Amniotic stem cell (primary cell): ENCODE measurements at regions not wholly inside any gene's neighbourhood (a gene's known extent, or its start where the extent isn't known, plus 50 kb on each side); places are given as distances from the start of the nearest gene placed in this dataset.

ENCODE experiments used
- DNase-seq: peaks from one replicate; lab custom pipeline; 2025; lab: John Stamatoyannopoulos, UW

GRCh38 chr15:97350813-97351212 lies 609.7 kb upstream of the ARRDC4 start:
- DNase-seq: no peak

GRCh38 chr15:97383516-97383915 lies 577.0 kb upstream of the ARRDC4 start:
- no peak for DNase-seq

DNA sequence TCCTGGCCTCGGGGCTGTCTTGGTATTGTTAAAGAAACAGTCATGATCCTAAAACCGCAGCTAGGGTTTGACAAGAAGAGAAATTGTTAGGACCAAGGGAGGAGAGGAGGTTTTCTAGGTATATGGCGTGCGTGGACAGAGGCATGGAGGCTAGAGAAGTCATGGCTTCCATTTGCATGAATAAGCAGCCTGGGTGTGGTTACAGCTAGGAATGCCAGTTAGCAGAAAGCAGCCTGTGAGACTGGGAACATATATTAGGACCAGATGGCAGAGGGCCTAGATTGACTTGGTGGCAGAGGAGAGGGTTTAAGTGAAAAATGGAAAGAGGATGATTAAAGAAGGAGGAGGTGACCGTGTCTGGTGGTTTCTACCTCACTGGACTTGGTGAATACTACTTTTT lies 573.6 kb upstream of the ARRDC4 start:
- DNase-seq: no peak

DNA sequence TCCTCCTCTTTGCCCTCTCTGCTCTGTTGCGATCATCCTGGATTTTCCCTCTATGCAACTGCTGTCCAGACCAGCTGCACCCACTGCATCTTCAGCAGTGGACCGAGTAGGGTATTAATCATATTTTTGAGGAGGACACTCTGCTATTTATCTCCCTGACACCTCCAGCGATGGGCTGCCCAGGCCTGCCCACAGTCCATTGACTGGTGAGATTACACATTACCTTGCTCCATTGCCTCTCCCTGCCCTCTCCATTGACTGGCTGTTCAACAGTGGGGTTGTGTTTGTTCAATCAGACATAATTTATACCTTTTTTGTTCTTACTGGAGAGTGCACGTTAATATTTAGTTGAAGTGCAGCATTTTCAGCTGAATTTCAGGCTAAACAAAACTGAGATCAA lies 559.3 kb upstream of the ARRDC4 start:
- no peak for DNase-seq

- no peak for DNase-seq
Observed at GRCh38 chr15:97401970-97402369, 558.5 kb upstream of the ARRDC4 start.

GRCh38 chr15:97406841-97407240 lies 553.7 kb upstream of the ARRDC4 start:
- no peak for DNase-seq

GRCh38 chr15:97410897-97411575 lies 549.5 kb upstream of the ARRDC4 start:
- DNase-seq: no peak

- DNase-seq: no peak
Observed at GRCh38 chr15:97420130-97420529, 540.4 kb upstream of the ARRDC4 start.

- DNase-seq: no peak
Observed at GRCh38 chr15:97425596-97425995, 534.9 kb upstream of the ARRDC4 start.

GRCh38 chr15:97443101-97443500 lies 517.4 kb upstream of the ARRDC4 start:
- no peak for DNase-seq

DNA sequence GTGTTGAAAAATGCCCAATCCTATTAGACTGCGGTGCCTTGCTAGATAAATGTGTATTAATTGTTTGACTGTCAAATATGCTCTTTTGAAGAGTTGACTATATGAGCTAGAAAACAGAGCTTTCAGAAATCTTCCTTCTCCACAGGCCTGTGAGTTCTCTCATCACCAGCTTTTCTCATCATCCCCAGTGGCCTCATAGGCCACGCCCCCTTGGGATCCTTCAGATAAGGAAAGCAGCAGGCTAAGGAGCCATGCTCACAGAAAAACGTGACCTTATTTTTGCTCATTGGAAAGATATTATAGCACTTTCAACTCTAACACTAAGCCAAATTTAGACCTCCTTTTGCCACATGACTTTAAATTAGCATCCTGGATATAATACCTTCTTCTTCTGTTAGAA lies 514.4 kb upstream of the ARRDC4 start:
- no peak for DNase-seq

- DNase-seq: no peak
Observed at GRCh38 chr15:97456521-97457202, 503.8 kb upstream of the ARRDC4 start.

DNA sequence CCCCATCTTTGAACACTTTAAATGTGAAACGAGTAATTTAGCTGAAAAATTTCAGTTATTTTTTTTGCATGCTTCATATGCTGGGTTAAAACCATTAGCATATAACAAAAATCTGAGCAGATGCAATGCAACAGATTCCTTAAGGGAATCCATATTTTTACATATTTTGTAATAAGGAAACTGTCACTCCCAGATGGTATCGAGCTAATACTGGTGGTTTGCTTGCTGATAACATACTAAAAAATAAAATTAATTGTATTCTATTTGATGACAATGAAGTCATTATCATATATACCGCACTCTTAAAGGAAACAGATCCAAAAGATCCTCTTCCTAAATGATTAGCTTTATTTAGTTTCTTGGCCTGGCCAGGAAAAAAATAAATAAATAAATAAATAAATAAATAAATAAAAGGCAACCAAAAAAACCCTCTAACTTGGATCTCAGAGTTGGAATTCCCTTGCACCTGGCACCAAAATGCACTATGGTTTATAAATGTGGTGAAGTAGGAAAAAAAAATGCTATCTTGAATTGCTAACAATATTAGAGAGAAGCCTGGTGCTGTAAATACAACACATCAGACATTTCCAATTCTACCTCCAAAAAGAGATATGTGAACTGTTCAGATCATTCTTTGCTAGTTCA lies 503.2 kb upstream of the ARRDC4 start:
- DNase-seq: no peak

DNA sequence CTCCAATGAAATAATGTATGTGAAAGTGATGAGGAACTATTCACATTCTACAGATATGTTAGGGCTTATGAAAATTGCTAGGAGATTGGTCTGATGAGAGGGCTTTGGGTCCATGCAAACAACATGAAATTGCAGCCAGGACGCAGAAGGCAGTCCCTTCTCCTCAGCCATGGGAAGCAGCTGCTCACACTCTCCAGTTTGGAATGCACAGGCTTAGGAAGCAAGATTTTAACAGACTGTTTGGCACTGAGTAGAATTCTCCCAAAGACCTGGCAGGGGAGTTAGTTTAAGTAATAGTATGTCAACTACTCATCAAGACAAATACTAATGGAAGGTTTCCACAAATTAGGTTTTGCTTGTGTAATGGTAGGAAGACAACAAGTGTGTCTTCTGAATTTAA lies 500.7 kb upstream of the ARRDC4 start:
- DNase-seq: no peak

- DNase-seq: no peak
Observed at GRCh38 chr15:97461226-97461625, 499.3 kb upstream of the ARRDC4 start.

DNA sequence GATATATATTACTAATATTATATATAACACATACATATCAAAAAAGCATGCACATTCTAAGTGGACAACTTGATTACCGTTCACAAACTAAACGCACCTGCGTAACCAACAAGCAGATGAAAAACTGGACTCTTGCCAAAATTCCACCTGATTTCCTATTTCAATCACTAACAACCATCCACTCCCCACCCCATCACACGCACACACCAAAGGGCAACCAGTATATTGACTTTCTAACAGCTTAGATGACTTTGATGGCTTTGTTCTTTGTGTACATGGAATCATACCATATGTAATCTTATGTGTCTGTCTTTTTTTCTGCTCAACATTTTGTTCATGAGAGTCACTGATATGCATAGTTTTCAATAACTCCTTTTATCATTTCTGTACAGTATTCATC lies 496.8 kb upstream of the ARRDC4 start:
- no peak for DNase-seq

- no peak for DNase-seq
Observed at GRCh38 chr15:97470417-97470816, 490.1 kb upstream of the ARRDC4 start.

DNA sequence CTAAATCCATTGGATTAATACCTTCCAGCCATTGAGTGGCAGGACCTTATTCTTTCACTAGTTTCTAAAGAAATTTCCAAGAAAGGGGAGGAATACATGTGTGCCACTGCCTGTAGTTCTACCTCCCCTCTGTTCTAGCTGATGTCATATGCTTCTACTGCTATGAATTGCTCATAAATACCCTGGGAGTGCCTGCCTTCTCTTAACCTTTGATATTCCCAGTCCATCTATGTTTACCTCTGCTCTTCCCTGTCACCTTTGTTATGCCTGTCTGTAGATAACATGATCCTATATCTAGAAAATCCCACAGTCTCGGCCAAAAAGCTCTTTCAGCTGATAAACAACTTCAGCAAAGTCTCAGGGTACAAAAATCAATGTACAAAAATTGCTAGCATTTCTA lies 486.9 kb upstream of the ARRDC4 start:
- DNase-seq: no peak

DNA sequence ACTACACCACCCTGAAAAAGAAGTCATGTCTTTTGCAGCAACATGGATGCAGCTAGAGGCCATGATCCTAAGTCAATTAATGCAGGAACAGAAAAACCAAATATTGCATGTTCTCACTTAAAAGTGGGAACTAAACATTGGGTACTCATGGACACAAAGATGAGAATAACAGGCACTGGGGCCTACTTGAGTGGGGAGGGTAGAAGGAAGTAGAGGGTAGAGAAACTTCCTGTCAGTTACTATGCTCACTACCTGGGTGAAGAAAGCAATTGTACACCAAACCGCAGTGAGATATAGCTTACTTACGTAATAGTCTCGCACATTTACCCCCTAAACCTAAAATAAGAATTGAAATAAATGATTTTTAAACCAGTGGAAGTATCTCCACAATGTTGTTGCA lies 480.5 kb upstream of the ARRDC4 start:
- no peak for DNase-seq

DNA sequence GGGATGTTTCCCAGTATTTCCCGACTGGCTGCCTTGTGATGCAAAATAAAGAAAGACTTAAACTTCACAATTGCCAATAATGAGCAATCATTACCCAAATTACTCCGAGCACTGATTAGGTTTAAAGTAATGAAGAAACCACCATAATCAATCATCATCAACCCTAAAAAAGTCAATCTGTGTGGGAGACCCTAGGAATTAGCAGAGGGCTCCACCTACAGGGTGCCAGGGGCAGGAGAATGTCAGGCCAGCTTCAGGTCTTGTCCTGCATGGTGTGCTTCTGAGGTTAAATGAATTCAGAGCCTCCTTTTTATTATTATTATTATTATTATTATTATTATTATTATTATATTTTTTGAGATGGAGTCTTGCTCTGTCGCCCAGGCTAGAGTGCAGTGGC lies 478.0 kb upstream of the ARRDC4 start:
- no peak for DNase-seq

DNA sequence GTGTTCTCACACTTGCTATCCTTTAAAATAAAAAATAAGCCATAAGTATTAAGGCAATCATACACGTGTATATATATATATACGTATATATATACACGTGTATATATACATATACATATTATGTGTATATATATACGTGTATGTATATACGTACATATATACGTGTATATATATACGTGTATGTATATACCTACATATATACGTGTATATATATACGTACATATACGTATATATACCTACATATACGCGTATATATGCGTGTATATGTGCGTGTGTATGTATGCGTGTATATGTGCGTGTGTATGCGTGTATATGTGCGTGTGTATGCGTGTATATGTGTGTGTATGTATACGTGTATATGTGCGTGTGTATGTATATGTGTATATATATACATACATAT lies 477.3 kb upstream of the ARRDC4 start:
- DNase-seq: no peak

DNA sequence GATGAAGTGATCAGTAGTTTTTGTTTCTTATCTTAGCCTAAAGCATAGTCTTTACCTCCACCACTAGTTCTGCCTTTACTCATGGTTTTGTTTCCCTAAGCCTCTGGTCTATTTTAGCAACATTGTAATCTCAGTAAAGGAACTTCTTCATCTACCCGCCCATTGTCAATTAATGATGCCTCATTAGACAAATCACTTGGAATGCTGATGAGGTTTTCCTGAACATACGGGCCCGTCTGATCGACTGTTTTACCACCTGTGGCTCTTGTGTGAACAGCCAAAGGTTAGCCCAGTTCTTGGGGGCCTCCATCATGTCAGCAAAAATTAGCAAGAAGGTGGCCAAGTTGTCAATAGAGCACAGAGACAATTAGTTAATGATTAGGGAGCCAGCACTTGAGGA lies 470.1 kb upstream of the ARRDC4 start:
- DNase-seq: no peak

DNA sequence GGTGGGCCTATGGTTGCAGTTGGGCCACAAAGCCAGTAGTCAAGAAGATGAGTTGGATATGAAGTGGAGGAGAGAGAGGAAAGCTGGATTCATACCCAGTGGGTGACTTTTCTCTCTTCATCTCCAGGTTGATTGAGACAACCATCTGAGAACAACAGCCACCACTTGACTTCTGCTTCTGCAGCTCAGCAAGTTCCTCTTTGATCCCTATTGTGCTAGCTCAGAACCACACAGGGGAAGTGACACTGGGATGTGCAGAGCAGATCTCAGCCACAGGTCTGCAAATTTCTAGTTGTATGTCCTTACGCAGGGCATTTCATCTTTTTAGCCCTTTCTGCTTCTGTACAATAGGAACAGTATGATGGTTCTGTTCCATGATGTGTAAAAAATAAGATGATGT lies 459.2 kb upstream of the ARRDC4 start:
- DNase-seq: no peak

DNA sequence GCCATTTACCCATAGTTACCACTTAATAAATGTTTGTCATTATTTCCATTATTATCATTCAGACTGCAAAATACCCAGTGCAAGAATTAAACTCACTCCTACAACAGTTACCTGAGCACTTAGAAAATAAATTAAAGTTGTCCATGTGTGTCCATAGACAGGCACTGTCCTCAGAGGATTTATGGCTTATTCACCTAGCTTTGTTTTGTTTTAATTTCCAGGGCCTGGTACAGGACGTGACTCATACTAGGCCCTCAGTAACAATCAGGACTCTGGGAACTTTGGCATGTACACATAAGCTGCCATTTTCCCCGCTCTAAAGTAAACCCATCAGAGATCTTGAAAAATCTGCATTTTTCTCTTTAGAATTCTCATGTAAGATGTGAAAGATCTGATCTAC lies 458.5 kb upstream of the ARRDC4 start:
- DNase-seq: no peak
